ENCODE measurements at regions not wholly inside any gene's neighbourhood (a gene's known extent, or its start where the extent isn't known, plus 50 kb on each side); places are given as distances from the start of the nearest gene placed in this dataset.

GRCh38 chr12:78726854-78727253, 137.7 kb upstream of the SYT1 start:
- H3K36me3 Mint-ChIP-seq (ENCODE audit: low read depth), result no peaks in the 10 kb centered on the region
- DNase-seq, result no peak
- H3K27ac Mint-ChIP-seq, result no peak overlapping the region
- no peak overlapping the region for H3K4me3 Mint-ChIP-seq
- no peak for TF ChIP-seq CTCF (IDR thresholded peaks at IDR 0.05)
- no peaks in the 10 kb centered on the region for H3K9me3 Mint-ChIP-seq
- H3K4me1 Mint-ChIP-seq (ENCODE audit: low read depth), result peaks cover 11% of the 10 kb centered on the region; the same call in 1 of the 2 replicates
- H3K27me3 Mint-ChIP-seq (ENCODE audit: insufficient read depth), result no peaks in the 10 kb centered on the region

- Mint-ChIP-seq H3K27me3 (ENCODE audit: insufficient read depth) (no peaks in the 10 kb centered on the region), H3K4me1 (ENCODE audit: low read depth) (no peaks in the 10 kb centered on the region), H3K4me3 (no peak overlapping the region), H3K9me3 (no peaks in the 10 kb centered on the region), H3K27ac (no peak overlapping the region), H3K36me3 (ENCODE audit: low read depth) (no peaks in the 10 kb centered on the region)
- no peak for DNase-seq
- TF ChIP-seq CTCF (IDR thresholded peaks at IDR 0.05), result no peak
These were observed 132.1 kb upstream of the SYT1 start for GRCh38 chr12:78732481-78732880.

- no peak overlapping the region for H3K4me3 Mint-ChIP-seq
- DNase-seq, result no peak
- no peaks in the 10 kb centered on the region for H3K9me3 Mint-ChIP-seq
- no peaks in the 10 kb centered on the region for H3K4me1 Mint-ChIP-seq (ENCODE audit: low read depth)
- H3K27ac Mint-ChIP-seq, result no peak overlapping the region
- TF ChIP-seq CTCF (IDR thresholded peaks at IDR 0.05), result no peak
- no peaks in the 10 kb centered on the region for H3K27me3 Mint-ChIP-seq (ENCODE audit: insufficient read depth)
- H3K36me3 Mint-ChIP-seq (ENCODE audit: low read depth), result no peaks in the 10 kb centered on the region
These were observed 124.9 kb upstream of the SYT1 start for GRCh38 chr12:78739653-78740052.

GRCh38 chr12:78746001-78746400, 118.6 kb upstream of the SYT1 start:
- H3K4me3 Mint-ChIP-seq, result no peak overlapping the region
- TF ChIP-seq CTCF (IDR thresholded peaks at IDR 0.05), result no peak
- H3K9me3 Mint-ChIP-seq, result no peaks in the 10 kb centered on the region

GRCh38 chr12:78753058-78753457, 111.5 kb upstream of the SYT1 start:
- Mint-ChIP-seq H3K36me3 (ENCODE audit: low read depth) (0 out of 2 replicates have a peak, but pooled peaks cover 2% of the 10 kb centered on the region), H3K27ac (no peak overlapping the region), H3K4me3 (no peak overlapping the region), H3K9me3 (no peaks in the 10 kb centered on the region), H3K4me1 (ENCODE audit: low read depth) (peaks cover 4% of the 10 kb centered on the region; the same call in 1 of the 2 replicates), H3K27me3 (ENCODE audit: insufficient read depth) (no peaks in the 10 kb centered on the region)
- DNase-seq, result no peak
- no peak for TF ChIP-seq CTCF (IDR thresholded peaks at IDR 0.05)

More at GRCh38 chr12:78746001-78746400, 118.6 kb upstream of the SYT1 start:
- Mint-ChIP-seq H3K36me3 (ENCODE audit: low read depth) (0 out of 2 replicates have a peak, but pooled peaks cover 8% of the 10 kb centered on the region), H3K4me1 (ENCODE audit: low read depth) (peaks cover 16% of the 10 kb centered on the region), H3K27ac (no peak overlapping the region), H3K27me3 (ENCODE audit: insufficient read depth) (no peaks in the 10 kb centered on the region)
- DNase-seq, result no peak

GRCh38 chr12:78756936-78757335, 107.6 kb upstream of the SYT1 start:
- H3K36me3 Mint-ChIP-seq (ENCODE audit: low read depth), result peaks cover 5% of the 10 kb centered on the region; the same call in 1 of the 2 replicates
- H3K27ac Mint-ChIP-seq, result no peak overlapping the region
- H3K4me3 Mint-ChIP-seq, result no peak overlapping the region
- peaks cover 11% of the 10 kb centered on the region for H3K4me1 Mint-ChIP-seq (ENCODE audit: low read depth)
- no peak for DNase-seq
- no peaks in the 10 kb centered on the region for H3K27me3 Mint-ChIP-seq (ENCODE audit: insufficient read depth)
- no peaks in the 10 kb centered on the region for H3K9me3 Mint-ChIP-seq
- no peak for TF ChIP-seq CTCF (IDR thresholded peaks at IDR 0.05)

Data from HFFc6 (cell line).